Kidney (tissue), 13 donors: ENCODE measurements at regions not wholly inside any gene's neighbourhood (a gene's known extent, or its start where the extent isn't known, plus 50 kb on each side); places are given as distances from the start of the nearest gene placed in this dataset.

Experiments
- DNase-seq, 5 donors: peaks; one replicate each; pipeline ENCODE4 v3.0.0-alpha.2; 2013 to 2020
- FAIRE-seq: peaks from 2 replicates; lab custom pipeline; 2012; peaks lifted over from hg19 to GRCh38; lab: Jason Lieb, UNC
- H3K27ac ChIP-seq, 2 donors: one replicate each; pipeline ENCODE4 v1.7.0; 2013; ENCODE audit warnings: low read depth in 2 of 2, low read length in 2 of 2, inconsistent platforms in 1 of 2
- H3K27me3 ChIP-seq: one replicate; pipeline ENCODE4 v1.7.1; 2013; ENCODE audit warnings: low read length, inconsistent platforms; ENCODE audit not compliant: control insufficient read depth, insufficient read depth
- H3K36me3 ChIP-seq, 3 donors: one replicate each; pipeline versions ENCODE4 v1.7.0 to v1.7.1; 2013; ENCODE audit warnings: low read length in 3 of 3, control low read depth in 1 of 3, inconsistent platforms in 1 of 3; ENCODE audit not compliant: insufficient read depth in 3 of 3, control insufficient read depth in 2 of 3
- H3K4me1 ChIP-seq, 3 donors: one replicate each; pipeline versions ENCODE4 v1.7.0 to v1.7.1; 2013; ENCODE audit warnings: low read length in 3 of 3, inconsistent platforms in 1 of 3, low read depth in 1 of 3; ENCODE audit not compliant: control insufficient read depth in 2 of 3, insufficient read depth in 2 of 3
- H3K4me3 ChIP-seq, 3 donors: one replicate each; pipeline versions ENCODE4 v1.7.0 to v1.8.1; 2013; ENCODE audit warnings: low read length in 3 of 3, control low read depth in 1 of 3, inconsistent platforms in 1 of 3
- H3K9ac ChIP-seq, 3 donors: one replicate each; pipeline versions ENCODE4 v1.7.0 to v1.7.1; 2013; ENCODE audit warnings: low read length in 3 of 3, control low read depth in 1 of 3, inconsistent platforms in 1 of 3
- H3K9me3 ChIP-seq, 3 donors: one replicate each; pipeline versions ENCODE4 v1.7.0 to v1.7.1; 2013; ENCODE audit warnings: low read length in 3 of 3, control low read depth in 1 of 3, inconsistent platforms in 1 of 3; ENCODE audit not compliant: control insufficient read depth in 2 of 3, insufficient read depth in 1 of 3
- intact Hi-C: fragments of 100-400 bp; cut with DNase I; formaldehyde crosslinking; loops from one replicate; pipeline ENCODE4 v1.11.1; 2022
- TF ChIP-seq, protein P1 (sequence below): IDR thresholded peaks from 3 replicates; pipeline ENCODE4 v1.5.1; 2012; ENCODE audit warnings: mild to moderate bottlenecking, moderate library complexity, borderline replicate concordance; ENCODE audit not compliant: insufficient read depth; ENCODE audit errors: extremely low read depth
- donor health status: control.
- donor health status: control.
- donor health status: control.
- donor health status: control.
- donor health status: control.
- donor health status: DM: yes; HTN: yes; CAD: no.
- donor health status: Normal renal cell carcinoma (clear cell type).

GRCh38 chr7:24214670-24215069, 69.3 kb upstream of the NPY start:
- no peaks in the 10 kb centered on the region for H3K9me3 ChIP-seq
- no peak overlapping the region for H3K27ac ChIP-seq
- H3K4me1 ChIP-seq = no peaks in the 10 kb centered on the region
- H3K36me3 ChIP-seq = no peaks in the 10 kb centered on the region
- DNase-seq = no peak
- intact Hi-C loops = no loop called here
- H3K9ac ChIP-seq = no peak overlapping the region
- H3K27me3 ChIP-seq = no peaks in the 10 kb centered on the region
- TF ChIP-seq, protein P1, sequence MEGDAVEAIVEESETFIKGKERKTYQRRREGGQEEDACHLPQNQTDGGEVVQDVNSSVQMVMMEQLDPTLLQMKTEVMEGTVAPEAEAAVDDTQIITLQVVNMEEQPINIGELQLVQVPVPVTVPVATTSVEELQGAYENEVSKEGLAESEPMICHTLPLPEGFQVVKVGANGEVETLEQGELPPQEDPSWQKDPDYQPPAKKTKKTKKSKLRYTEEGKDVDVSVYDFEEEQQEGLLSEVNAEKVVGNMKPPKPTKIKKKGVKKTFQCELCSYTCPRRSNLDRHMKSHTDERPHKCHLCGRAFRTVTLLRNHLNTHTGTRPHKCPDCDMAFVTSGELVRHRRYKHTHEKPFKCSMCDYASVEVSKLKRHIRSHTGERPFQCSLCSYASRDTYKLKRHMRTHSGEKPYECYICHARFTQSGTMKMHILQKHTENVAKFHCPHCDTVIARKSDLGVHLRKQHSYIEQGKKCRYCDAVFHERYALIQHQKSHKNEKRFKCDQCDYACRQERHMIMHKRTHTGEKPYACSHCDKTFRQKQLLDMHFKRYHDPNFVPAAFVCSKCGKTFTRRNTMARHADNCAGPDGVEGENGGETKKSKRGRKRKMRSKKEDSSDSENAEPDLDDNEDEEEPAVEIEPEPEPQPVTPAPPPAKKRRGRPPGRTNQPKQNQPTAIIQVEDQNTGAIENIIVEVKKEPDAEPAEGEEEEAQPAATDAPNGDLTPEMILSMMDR = no peak
- no peak overlapping the region for H3K4me3 ChIP-seq
- no peak for FAIRE-seq

GRCh38 chr7:24216576-24217125, 67.3 kb upstream of the NPY start:
- no peaks in the 10 kb centered on the region for H3K4me1 ChIP-seq
- H3K27ac ChIP-seq = no peak overlapping the region
- H3K4me3 ChIP-seq = no peak overlapping the region
- no peaks in the 10 kb centered on the region for H3K9me3 ChIP-seq
- H3K9ac ChIP-seq = no peak overlapping the region
- intact Hi-C loops = no loop called here
- DNase-seq (no peak), FAIRE-seq (no peak)
- no peaks in the 10 kb centered on the region for H3K36me3 ChIP-seq
- H3K27me3 ChIP-seq = no peaks in the 10 kb centered on the region
- TF ChIP-seq, protein P1 = no peak

DNA sequence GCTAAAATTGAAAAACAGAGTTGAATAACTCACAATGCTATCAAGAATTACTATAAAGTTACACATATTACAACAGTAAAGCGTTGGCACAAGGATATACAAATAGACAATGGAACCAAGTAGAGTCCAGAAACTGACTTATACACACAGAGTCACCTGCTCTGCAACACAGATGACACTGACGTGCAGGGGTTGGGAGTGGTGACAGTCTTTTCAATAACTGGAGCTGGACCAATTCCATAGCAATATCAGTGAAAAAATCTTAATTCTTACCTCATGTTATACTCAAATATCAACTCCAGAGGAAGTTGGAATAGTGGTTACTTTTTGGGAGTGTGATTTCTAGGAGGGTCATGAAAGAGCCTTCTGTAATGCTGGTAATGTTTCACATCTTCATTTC, 62.5 kb upstream of the NPY start:
- intact Hi-C loops = no loop called here

More for the DNA sequence above, 62.5 kb upstream of the NPY start:
- H3K36me3 ChIP-seq = no peaks in the 10 kb centered on the region
- H3K4me1 ChIP-seq = no peaks in the 10 kb centered on the region
- H3K27ac ChIP-seq = no peak overlapping the region
- TF ChIP-seq, protein P1 = no peak
- no peak overlapping the region for H3K9ac ChIP-seq
- DNase-seq (no peak), FAIRE-seq (no peak)
- peaks cover 0 to 7% (median 2%) of the 10 kb centered on the region in 3 donors for H3K9me3 ChIP-seq
- no peak overlapping the region for H3K4me3 ChIP-seq
- no peaks in the 10 kb centered on the region for H3K27me3 ChIP-seq
